ENCODE measurements at regions not wholly inside any gene's neighbourhood (a gene's known extent, or its start where the extent isn't known, plus 50 kb on each side); places are given as distances from the start of the nearest gene placed in this dataset.
"Not testable (repeated sequence)": the region's sequence is repeated elsewhere in the genome, so short reads cannot be mapped to it uniquely, and the experiment has no call there.

DNA sequence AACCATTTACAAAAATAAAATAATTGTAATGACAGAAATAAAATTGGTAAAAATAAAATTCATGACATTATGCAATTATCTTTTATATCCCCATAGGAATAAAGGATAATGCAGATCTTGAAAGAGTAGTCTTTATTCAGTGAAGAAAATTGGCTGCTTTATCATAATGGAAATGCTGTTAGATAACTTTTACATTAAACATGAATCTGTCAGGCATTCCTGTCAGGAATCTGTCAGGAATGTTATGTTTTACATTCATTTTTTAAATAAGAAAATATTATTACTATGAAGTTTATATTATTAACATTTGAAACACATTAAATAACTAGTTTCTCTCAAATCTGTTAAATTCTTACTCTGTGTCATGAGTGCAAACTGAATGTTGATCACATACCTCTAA, 1024.7 kb upstream of the TMEFF2 start:
- DNase-seq, result no peak

DNA sequence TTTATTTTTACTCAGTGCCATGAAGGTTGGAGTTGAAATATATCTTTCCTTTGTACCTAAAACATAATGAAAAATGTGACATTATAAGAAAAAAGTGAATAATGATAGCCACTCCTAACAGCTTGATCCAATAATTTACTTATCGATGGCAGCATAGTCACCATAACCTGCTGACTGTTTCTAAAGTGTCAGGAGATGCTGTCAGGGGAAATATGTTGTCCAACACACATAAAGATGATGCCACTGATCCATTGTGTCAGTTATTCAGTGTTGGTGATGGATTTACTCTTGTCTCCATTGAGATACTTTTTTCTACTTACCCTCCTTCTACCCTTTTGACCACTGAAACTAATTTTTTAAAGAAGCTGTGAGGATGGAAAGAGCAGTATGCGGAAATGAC, 1006.9 kb upstream of the TMEFF2 start:
- no peak for DNase-seq

DNA sequence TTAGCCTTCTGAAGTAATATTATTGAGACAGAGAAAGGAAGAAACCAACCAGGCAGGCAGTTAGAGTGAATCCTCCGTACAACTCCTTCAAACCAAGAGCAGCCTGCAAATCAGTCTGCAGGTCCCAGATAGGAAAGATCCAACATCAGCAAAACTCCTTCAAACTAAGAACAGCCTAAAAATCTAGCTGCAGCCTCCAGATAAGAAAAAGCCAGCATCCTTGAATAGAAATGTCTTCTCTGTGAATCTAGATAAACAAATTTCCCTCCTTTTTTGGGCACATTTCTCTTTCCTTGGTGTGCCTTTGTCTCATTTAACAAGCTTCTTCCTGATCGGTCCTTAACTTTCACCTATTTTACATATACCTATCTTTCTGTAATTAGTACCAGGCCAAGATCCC, 1004.6 kb upstream of the TMEFF2 start:
- DNase-seq, result no peak

DNA sequence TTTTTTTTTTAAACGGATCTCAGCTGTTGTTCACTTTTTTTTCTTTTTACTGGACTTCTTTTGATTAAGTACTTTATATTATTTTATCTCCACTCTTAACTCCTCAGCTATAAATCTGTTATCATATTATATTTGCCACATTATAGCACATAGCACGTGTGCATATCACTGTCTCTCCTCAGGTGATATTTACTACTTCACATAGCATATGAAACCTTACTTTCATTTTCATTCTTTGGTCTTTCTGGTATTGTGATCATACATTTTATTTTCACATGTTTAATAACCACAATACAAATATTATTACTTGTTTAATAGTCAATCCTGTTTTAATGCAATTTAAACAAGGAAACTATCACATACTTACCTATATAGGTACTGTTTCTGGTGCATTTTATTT, 993.1 kb upstream of the TMEFF2 start:
- no peak for DNase-seq

DNA sequence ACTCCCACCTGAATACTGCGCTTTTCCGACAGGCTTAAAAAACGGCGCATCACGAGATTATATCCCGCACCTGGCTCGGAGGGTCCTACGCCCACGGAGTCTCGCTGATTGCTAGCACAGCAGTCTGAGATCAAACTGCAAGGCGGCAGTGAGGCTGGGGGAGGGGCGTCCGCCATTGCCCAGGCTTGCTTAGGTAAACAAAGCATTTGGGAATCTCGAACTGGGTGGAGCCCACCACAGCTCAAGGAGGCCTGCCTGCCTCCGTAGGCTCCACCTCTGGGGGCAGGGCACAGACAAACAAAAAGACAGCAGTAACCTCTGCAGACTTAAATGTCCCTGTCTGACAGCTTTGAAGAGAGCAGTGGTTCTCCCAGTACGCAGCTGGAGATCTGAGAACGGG, 976.2 kb upstream of the TMEFF2 start:
- not testable (repeated sequence) for DNase-seq

DNA sequence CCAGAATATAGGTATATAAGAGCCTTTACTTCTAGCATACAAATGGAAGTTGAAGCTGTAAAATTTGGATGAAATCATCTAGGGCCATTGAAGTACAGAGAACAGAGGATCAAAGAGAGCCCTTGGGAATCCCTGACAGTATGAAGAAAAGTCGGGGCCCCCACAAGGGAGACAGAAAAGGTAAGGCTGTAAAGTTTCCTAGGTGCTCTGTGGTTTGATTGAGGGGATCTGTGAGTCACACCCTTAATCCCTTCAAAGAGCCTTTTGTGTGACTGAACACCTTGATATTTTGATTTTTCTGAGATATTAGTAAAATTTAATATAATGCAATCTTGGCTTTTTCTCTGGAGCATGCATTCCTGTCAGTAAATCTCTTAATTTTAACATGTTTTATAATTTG, 961.7 kb upstream of the TMEFF2 start:
- DNase-seq, result no peak

DNA sequence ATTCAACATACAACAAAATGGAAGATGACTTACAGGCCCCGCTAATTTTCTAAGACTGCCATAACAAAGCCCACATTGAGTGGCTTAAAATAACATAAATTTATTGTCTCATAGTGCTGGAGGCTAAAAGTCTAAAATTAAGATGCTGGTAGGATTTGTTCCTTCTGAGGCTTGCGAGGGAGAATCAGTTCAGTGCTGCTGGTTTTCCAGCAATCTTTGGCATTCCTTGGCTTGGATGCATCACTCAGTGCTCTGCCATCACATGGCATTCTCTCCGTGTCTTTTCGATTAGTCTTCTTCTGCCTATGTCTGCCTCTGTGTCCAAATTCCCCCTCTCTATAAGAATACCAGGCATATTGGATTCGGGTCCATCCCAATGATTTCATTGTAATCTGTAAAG, 959.3 kb upstream of the TMEFF2 start:
- no peak for DNase-seq

DNA sequence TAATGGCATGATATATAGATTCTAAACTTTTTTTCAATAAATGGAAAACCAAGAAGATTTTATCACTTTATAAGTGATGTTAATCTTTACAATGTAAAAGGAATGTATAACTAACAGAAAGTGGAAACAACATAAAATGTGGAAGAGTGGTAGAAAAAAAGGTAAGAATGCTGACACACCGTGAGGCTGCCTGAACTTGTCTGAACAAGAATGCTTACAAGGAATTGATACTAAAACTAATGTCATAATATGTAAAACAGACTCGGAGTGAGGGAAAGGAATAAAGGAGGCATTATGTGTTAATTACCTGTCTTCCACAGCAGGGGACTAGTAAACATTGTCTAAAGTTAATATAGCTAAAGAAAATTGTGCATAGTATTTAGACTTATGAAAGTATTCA, 958.8 kb upstream of the TMEFF2 start:
- no peak for DNase-seq

DNA sequence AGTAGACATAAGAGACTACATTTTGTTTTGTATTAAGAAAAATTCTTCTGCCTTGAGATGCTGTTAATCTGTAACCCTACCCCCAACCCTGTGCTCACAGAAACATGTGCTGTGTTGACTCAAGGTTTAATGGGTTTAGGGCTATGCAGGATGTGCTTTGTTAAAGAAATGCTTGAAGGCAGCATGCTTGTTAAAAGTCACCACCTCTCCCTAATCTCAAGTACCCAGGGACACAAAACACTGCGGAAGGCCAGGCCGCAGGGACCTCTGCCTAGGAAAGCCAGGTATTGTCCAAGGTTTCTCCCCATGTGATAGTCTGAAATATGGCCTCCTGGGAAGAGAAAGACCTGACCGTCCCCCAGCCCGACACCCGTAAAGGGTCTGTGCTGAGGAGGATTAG, 947.7 kb upstream of the TMEFF2 start:
- not testable (repeated sequence) for DNase-seq

DNA sequence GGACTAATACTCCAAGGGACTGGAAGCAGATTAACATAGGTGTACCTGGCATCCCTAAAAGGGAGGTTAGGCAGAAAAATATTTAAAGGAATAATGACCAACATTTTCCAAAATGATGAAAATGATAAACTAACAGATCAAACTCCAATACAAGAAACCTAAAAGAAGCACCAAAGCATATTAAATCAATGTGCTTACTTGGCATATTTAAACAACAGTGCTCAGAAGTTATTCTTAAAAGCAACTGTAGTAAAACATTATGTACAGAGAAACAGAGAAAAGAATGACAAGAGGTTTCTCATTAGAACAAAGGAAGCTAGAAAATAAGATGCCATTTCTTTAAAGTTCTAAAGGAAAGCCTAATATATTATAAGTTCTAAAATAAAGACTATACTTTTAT, 947.3 kb upstream of the TMEFF2 start:
- DNase-seq, result no peak

DNA sequence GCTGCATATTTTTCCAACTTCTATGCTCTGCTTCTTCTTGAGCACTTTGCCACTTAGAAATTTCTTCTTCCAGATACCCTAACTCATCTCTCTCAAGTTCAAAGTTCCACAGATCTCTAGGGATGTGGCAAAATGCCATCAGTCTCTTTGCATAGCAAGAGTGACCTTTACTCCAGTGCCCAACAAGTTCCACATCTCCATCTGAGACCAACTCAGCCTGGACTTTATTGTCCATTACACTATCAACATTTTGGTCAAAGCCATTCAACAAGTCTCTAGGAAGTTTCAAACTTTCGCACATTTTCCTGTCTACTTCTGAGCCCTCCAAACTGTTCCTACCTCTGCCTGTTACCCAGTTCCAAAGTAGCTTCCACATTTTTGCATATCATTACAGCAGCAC, 946.2 kb upstream of the TMEFF2 start:
- not testable (repeated sequence) for DNase-seq

DNA sequence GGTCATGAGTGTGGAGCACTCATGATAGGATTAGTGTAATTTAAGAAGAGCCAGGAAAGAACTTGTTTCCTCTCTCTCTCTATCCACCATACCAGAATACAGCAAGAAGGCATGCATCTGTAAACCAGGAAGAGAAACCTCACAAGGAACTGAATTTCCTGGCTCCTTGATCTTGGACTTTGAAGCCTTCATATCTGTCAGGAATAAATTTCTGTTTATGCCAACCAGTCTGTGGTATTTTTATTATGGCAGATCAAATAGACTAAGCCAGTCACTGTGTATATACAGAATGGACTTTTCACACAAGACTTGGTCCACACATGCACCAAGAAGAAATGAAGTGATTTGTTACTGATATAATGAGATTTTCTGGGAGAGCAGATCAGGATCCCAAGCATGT, 930.1 kb upstream of the TMEFF2 start:
- DNase-seq, result no peak

DNA sequence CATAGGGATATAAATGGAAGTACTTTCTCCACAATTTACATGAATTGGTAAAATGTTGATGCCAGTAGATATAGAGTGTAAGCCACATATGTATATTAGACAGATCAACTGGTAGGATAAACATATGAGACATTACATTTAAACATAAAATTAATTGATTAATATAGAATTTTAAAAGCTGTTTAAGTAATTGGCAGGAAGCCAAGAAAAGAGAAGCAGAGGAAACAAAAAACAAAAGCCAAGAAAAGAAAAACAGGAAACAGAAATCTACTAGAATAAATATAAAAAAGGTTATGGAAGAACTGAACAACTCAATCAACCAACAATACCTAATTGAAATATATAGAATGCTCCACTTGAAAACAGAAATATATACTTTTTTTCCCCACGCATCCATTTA, 920.1 kb upstream of the TMEFF2 start:
- DNase-seq, result no peak

DNA sequence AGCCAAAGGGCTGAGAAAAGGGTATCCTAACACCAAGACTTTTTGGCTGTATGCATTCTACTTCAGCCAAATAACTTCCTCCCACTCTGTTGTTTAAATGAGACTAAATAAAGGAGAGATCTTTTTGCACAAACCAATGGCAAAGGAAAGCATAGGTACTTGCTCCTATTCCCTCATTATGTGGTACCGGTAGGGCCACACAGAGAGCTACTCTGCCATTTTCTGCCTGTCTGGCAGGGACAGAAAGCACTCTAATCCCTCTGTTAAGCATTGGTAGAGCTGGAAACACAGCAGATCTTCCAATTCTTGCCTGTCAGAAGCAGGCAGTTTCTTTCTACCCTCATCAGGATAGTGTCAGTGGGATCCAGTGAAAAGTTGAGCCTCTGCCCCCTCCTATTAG, 918.3 kb upstream of the TMEFF2 start:
- no peak for DNase-seq

DNA sequence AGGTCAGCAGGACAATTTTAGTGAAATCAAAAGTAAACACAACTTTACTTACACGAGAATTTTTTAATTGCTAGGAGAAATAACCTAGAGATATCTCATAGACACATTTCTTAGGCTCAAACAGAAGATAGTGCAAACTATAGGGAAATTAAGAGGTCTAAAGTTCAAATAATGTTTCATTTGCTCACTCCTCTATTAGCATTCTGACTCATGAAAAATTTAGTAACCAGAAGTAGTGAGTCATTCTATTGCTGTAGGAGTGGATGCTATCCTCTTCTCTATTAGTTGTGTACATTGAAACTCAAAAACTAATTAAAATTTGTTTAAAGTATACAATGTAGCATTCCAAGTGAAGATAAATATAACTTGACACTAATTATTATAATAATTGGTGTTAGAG, 908.3 kb upstream of the TMEFF2 start:
- DNase-seq, result no peak

DNA sequence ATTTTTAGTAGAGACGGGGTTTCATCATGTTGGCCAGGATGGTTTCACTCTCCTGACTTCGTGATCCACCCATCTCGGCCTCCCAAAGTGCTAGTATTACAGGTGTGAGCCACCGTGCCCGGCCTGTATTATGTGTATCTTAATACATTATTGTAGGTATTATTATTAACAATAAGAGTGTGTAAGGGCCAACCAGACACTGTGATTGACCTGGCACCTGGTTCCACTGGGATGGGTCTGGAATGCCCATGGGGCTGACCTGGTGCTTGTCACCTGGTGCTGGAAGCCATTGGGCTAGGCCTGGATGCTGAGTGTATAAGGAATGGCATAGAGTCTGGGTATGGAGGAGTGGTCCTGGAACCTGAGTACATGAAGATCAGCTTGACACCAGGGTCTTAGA, 906.9 kb upstream of the TMEFF2 start:
- no peak for DNase-seq

DNA sequence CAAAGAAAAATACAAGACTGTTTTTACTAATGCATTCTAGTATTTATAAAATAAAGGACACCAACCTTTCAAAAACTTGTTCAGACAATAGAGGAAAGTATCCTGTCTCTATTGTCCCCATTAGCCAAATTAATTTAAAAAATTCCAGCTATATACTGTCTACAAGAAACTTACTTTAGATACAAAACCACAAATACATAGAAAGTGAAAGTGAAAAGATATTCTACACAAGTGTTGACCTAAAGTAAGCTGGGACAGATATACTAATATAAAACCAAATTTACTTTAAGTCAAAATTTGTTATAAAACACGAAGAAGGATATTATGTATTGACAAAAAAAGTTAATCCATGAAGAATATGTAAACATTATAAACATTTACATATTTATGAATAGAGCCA, 893.3 kb upstream of the TMEFF2 start:
- DNase-seq, result no peak

DNA sequence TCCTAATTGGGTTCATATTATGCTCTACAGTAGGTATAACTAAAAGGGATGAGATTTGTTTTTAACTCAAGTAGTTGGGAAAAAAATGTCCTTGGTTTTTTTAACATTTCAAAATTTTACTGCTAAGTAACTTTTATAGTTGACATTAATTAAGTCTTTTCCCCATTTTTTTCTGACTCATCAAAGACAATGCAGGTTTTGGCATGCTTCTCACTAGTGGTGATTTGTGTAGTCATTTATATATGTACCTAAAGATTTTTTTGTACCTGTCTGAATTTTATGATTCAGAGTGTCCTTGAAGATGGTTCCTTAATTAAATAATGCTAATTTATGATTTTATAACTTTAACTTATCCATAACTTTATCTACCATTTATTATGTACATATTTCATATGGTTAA, 882.3 kb upstream of the TMEFF2 start:
- DNase-seq, result no peak

DNA sequence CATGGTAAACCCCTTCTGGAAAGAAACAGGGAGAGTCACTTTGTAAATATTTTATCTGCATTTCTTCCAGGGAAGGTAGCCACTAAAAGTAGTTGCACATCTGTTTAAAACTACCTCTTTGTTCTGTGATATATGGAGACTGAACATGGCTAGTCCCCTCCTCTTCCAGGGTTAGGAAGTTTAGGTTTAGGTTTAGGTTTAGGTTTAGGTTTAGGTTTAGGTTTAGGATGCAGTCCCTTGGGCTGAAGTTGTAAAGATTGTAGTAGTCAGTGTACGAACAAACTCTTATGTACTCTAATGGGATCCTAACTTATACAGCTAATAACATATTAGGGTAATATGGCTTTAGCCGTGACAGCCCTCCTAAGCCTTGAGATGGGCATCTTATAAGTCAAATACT, 880.2 kb upstream of the TMEFF2 start:
- DNase-seq, result no peak

DNA sequence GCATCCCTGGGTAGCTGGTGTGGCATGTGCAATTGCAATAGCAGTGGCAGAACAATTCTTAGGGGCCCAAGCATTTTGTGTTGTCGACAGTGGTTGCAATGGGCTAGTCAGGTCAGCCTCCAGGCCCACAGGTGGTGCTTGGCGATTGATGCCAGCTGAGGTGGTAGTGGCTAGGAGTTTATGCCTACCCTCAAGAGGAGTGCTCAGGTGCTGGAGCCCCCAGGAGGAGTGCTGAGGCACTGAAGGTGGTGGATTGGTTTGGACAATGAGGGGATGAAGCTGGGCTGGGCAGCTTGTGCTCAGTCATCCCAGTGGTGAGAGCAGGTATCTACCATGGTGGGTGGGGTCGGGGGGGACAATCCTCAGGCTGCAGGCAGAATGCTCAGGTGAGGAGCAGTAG, 877.9 kb upstream of the TMEFF2 start:
- no peak for DNase-seq

DNA sequence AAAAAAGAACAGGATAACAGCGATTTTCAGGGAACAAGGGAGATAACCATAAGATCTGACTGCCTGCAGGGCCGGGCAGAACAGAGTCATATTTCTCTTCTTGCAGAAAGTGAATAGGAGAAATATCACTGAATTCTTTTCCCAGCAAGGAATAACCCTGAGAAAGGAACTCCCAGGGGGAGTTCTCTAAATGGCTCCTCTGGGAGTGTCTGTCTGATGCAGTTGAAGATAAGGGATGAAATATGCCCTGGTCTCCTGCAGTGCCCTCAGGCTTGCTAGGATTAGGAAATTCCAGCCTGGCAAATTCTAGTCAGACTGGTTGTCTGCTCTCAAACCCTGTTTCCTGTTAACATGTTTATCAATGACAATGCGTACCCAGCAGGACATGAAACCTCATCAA, 830.8 kb upstream of the TMEFF2 start:
- DNase-seq, result not testable (repeated sequence)

DNA sequence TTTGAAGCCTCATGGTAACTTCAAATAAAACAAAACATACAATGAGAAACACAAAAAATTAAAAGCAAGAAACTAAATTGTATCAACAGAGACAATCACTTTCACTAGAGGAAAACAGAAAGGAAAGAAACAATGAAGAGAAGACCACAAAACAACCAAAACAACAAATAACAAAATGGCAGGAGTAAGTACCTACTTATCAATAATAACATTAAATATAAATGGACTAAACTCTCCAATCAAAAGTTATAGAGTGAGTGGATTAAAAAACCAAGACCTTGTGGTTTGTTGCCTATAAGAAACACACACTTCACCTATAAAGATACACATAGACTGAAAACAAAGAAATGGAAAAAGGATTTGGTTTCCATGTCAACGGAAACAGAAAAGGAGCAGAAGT, 830.1 kb upstream of the TMEFF2 start:
- DNase-seq, result no peak

DNA sequence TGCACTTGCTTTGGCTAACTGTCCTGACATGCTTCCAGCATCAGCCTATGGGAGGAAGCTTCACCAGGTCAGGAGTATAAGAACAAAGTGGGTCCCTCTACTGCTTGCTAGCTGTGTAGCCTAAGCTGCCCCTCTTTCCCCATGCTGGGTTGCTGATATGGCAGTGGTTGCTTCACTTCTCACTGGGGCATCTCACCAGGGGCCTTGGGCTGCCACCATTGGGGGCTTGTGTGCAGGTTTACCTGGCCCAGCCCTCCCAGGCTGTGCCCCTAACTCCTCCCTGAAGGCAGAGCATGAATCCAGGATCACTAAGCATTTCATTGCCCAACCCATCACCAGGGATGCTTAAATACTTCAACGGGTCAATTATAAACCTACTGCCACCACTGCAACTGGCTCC, 817.1 kb upstream of the TMEFF2 start:
- DNase-seq, result no peak

DNA sequence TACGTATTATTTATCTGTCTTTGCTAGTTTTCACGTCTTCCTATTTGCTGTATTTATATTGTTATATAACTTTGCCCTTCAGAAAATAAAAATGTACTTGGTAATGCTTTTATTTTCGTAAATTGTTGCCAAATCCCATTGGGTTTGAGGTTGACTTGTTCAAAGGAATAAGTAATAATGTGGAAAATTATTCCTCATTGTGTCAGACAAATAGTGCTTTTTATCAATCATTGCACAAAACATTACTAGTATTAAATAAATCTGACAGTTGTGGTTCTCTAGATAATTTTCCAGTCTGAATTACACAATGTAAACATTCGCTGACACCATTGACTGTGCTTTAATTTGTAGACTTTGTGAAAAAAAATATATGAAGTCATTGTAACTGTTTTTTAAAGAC, 798.3 kb upstream of the TMEFF2 start:
- DNase-seq, result no peak

DNA sequence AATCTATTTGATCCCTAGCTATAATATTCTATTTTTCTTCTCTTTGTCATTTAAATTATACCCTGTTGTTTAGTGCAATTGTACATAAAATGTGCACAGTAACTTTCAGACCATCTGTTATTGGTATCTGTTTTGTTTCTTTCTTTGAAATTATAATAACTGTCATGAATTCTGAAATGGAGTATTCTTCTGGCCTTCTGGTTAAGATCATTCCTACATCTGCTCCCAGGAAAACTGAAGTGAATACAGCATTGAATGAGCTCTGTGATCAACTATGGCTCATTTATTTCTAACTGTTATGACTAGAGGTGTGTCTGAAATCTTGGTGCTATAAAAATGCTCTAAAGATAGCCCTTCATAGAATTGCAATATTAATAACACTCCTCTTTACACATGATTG, 788.4 kb upstream of the TMEFF2 start:
- no peak for DNase-seq

DNA sequence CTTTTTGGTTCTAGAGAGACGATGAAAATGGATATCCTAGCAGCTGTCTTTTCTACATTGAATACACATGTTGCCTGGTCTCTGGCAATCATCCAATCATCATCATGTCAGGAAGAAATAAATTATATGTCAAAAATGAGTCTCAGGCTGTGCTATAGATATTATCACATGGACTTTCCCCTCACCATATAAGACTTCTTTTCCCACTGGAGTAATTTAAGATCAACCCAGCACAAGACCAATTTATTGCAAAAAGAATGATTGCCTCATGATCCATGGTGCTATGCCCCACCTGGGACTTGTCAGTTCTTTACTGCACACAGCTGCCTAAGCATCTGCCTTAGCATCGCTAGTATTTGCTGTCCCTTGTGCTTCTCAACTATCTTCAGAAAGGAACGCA, 783.7 kb upstream of the TMEFF2 start:
- no peak for DNase-seq

All from central memory CD4-positive, alpha-beta T cell (primary cell).